IPS-NIHi7 (cell line): ENCODE measurements at regions not wholly inside any gene's neighbourhood (a gene's known extent, or its start where the extent isn't known, plus 50 kb on each side); places are given as distances from the start of the nearest gene placed in this dataset.

ENCODE experiments used
- DNase-seq: peaks from one replicate; pipeline ENCODE4 v3.0.0; 2012; ENCODE audit warnings: mixed read lengths; ENCODE audit errors: extremely low spot score

DNA sequence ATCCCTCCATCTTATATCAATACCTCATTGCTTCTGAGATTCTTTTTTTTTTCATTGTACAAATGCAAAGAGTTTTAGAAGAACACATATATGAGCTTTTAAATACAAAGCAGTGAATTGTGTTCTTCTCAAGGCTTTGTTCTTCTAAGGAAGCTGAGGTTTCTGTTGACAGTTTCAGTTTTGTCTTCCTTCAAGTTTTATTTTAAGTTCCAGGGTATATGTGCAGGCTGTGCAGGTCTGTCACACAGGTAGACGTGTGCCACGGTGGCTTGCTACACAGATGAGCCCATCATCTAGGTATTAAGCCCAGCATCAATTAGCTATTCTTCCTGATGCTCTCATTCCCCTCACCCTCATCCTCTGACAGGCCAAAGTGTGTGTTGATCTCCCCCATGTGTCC, 201.2 kb upstream of the DIPK2B start:
- no peak for DNase-seq

DNA sequence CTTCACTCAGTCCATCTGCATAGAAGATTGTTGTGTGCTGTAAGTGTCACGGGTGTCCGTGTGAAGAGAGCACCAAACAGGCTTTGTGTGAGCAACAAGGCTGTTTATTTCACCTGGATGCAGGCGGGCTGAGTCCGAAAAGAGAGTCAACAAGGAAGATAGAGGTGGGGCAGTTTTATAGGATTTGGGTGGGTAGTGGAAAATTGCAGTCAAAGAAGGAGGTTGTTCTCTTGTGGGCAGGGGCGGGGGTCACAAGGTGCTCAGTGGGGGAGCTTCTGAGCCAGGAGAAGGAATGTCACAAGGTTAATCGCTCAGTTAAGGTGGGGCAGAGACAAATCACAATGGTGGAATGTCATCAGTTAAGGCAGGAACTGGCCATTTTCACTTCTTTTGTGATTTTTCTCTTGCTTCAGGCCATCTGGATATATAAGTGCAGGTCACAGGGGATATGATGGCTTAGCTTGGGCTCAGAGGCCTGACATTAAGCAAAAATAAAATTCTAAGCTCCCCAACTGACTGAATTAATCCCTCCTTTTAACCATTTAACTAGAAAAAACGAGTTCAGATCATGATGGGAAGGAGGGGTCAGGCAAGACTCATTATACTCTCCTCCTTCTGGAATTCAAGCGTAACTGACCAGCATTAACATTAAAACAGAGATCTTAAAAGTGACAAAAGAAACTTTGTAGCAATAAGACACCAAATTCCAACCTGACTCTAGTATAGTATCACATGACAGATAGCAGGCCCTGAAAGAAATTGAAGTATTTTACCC, 200.5 kb upstream of the DIPK2B start:
- peak; percentile 22 for DNase-seq

DNA sequence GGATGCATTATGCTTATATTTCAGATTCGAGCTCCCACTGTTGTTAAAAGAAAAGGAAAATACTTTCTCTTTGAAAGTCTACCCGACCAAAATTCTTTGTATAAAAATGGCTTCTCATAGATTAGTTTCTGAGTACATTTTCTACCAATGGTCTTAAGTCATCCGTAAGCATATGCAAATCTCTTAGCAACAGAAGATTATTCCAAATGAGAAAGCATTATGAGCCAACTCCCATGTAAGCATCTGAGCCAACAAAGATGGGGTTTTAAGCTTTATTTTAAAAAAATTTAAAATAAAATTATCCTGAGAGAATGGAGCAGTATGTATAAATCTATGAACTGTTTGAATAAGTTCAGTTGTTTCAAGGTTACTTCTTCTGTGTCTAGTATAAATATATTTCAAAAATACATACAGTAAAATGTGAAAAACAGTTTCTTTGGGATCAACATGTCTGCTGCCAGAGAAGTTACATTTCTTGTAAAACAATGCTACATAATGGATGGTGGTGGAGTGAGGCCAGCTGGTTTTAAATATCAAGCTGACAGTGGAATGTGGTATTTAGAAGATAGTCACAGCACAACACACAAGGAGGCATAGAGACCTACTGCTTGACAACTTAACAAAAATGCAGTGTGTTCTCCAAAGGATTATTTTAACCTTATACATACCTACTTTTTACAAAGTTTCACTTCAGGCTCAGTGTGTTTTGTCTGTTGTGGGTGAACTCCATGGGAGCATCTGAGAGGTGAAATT, 199.5 kb upstream of the DIPK2B start:
- peak; percentile 24 for DNase-seq

DNA sequence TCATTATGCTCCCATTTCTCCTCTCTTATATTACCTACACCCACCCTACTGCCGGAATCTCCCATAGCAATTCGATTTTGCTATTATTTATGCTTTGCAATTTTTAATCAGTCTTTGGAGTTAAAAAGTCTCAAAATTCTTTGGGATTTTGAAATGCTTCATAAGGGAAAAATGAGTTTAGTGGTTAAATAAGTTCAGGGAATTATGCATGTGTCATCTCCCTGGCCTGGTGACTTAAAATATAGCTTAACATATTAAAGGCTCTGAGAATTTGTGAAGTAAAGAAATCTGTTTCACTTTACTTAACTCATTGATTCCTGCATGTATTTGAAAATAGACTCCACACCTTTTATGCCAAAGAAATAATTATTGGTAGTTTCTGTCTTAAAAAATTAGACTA, 185.1 kb upstream of the DIPK2B start:
- no peak for DNase-seq

DNA sequence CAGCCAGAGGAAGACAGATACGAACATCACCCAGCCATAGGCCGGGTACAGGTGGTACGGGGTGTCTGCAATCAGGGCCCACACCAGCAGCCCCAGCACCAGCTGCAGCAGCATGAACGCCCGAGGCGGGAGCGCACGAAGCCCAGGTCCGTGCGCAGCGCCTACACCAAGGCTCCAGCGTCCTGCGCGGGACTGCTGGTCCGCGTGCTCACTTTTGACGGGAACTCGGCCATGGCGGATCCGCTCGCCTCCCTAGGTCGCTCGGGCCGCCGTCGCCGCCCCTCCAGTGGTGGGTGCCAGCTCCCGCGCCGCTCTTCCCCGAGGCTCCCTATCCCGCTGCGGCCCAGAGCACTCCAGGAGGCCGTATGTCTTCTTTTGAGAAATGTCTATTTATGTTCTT, 181.2 kb upstream of the DIPK2B start:
- DNase-seq = no peak

DNA sequence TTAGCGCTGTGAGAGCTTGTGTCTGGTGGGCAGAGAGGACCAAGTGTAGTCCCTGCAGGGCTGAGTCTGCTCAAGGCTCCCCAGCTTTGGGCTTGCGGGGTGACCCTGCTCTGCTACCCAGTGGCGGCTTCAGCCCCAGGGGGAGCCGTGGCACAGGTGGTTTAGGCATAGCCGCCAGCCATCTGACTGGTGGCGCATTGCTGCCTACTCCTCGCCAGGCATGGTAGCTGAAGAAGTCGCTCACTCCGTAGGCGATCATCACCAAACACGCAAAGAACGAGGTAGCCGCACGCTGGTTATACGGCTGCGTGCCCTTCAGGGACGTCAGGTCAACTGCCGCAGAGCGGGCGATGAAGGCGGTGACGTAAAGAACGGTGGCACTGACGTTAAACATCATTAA, 180.7 kb upstream of the DIPK2B start:
- no peak for DNase-seq

DNA sequence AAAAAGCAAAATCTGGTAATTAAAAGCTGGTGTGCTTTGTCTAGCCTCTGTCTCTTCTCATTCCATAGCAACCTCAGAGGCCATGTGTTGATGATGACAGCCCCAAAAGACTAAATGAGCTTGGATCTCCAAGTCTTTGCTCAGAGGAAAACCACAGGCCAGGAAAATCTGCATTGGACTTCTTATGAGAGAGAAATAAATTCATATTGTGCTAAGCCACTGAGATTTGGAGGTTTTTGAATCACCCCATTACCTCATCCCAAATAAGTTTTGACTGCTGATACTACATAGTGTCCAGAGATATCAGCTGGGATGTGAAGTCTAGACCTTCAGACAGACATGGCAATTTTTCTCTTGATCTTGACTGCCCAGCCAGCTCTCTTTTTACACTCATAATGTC, 178.6 kb upstream of the DIPK2B start:
- no peak for DNase-seq

DNA sequence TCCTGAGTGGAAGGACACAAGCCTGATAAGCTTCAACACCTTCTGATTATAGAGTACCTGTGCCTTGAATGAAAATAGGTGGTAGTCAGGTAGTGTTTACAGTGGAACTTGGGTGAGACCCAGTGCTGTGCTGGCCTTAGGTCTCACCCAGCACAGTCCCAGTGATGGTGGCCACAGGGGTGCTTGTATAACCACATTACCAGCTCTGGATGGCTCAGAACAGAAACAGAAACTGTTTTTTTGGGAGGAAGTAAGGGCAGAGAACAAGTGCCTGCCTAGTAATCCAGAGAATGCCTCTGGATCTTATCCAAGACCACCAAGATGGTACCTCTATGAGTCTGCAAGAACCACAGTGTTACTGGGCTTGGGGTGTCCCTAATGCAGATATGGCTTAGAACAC, 171.5 kb upstream of the DIPK2B start:
- DNase-seq = no peak

DNA sequence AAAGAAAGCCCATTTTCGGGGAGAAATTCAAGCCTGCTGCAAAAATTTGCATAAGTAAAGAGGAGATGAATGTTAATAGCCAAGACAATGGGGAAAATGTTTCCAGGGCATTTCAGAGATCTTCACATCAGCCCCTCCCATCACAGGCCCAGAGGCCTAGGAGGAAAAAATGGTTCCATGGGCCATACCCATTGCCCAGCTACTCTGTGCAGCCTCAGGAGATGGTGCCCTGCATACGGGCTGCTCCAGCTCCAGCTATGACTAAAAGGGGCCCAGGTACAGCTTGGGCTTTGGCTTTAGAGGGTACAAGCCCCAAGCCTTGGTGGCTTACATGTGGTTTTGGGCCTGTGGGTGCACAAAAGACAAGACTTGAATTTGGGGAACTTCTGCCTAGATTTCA, 168.0 kb upstream of the DIPK2B start:
- no peak for DNase-seq

DNA sequence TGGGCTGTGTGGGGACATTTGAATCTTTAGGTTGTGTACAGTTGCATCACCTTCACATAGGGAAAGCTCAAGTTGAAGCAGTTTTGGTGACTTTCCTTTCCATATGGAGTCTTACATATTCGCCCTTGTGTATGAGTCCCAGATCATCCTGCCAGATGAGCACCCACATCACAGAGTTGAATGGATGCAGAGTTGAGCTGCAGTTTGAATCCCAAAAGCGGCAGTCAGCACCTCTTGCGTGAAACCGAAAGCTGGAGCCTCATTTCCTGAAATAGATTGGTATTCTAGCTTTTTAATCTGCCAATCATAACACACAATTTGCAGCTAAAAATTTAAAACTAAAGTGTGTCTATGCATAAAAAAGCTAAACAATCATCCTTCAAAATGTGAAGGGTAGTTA, 162.9 kb upstream of the DIPK2B start:
- DNase-seq = no peak

DNA sequence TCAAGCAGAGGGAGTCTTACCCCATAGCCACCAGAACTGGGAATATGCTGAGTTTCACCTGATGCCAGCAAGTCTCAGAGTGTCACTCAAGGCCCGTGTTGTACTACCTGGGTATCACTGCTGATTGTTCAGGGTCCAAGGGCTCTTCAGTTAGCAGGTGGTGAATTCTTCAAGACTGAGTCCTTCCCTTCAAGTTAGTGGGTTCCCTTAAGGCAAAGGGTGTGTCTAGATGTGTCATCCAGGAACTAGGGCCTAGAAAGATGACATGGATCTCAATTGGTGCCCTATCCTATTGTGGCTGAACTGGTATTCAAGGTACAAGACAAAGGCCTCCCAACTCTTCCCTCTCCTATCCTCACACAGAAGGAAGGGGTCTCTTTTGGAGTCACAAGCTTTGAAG, 159.9 kb upstream of the DIPK2B start:
- DNase-seq = no peak

DNA sequence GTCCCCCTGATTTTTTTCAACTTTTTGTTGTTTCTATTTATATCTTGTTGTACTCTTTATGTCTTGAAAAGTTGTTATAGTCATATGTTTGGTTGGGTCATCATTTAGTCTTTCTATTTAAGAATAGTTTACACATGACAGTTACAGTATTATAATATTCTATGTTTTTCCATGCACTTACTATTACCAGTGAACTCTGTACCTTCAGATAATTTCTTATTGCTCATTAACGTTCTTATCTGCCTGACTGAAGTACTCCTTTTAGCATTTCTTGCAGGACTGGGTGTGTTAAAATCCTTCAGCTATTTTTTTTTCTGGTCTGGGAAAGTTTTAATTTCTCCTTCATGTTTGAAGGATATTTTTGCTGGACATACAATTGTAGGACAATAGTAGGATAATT, 157.7 kb upstream of the DIPK2B start:
- DNase-seq = no peak

DNA sequence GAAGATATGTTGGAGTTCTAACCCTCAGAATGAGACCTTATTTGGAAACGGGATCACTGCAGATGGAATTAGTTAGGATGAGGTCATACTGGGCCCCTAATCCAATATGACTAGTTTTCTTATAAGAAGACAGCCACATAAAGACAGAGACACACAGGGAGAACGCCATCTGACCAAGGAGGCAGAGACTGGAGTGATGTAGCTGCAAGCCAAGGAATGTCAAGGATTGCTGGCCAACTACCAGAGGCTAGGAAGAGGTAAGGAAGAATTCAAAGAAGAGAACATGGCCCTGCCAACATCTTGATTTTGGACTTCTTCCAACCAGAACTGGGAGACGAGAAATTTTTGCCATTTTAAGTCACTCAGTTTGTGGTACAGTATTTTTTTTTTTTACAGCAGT, 152.8 kb upstream of the DIPK2B start:
- DNase-seq = no peak

DNA sequence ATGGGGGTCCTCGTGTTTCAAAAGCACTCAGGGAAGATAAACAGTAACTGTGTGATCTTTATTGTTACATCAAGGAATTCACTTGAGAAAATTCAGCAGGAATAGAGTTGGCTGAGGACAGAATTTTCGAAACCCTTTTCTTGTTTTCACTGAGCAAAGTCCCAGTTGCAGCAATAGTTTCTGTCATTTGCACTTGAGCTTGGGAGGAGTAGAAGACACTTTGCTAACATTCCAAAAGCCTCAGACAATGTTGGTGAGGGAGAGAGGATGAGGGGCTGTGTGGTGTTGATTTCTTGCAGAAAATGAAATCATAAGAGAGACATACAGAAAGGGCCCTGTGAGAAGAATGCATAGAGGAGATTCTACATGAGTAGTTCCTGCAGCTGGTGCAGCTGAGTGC, 151.9 kb upstream of the DIPK2B start:
- no peak for DNase-seq

DNA sequence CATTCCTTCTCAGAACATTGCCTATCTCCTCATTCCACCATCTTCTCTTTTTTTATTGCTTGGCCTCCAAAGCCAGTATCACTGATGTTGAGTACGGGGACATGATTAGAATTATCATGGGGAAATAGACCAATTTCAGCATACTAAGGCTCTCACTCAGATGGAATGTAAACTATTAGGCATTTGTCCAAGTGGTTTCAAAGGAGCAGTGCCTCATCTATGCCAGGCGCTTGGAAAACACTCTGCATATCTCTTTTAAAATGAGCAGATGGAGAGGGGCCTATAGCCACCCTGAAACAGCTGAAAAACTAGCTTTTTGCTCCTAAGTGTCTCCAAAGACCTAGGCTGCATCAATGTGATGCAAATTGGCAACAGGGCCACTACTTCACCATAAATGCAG, 150.8 kb upstream of the DIPK2B start:
- DNase-seq = no peak

DNA sequence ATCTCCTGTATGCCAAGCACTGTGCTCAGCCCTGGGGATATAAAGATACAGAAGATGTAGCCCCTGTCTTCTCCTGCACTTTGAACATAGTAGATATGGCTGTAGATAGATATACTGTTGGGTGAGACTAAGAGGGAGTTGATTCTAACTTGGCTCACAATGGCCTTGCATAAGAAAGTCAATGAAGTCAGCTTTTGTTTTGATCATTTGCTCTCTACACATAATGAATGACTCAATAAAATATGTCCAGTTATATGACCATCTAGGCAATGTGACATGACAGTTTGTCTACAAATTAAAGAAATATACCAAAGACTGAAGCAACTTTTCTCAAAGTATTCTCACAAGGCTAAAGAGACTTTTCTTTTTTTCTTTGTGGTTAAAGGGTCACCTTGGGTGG, 147.6 kb upstream of the DIPK2B start:
- DNase-seq = no peak

DNA sequence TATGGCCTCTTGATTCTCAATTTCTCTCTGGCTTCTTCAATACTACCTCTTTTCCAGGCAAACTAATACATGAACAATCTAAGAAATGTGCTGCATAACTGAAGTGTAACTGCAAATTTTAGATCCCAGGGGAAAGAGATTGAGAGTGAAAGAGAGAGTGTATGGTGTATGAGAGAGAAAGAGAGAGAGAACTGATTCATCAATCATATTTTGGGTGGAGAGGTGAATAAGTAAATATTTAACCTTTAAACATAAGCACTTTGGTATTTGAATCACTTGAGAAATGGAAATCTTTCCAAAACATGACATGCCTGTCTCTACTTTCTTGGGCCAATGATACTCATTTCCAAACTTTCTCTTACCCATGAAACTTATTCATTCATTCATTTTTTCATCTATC, 147.2 kb upstream of the DIPK2B start:
- DNase-seq = no peak

DNA sequence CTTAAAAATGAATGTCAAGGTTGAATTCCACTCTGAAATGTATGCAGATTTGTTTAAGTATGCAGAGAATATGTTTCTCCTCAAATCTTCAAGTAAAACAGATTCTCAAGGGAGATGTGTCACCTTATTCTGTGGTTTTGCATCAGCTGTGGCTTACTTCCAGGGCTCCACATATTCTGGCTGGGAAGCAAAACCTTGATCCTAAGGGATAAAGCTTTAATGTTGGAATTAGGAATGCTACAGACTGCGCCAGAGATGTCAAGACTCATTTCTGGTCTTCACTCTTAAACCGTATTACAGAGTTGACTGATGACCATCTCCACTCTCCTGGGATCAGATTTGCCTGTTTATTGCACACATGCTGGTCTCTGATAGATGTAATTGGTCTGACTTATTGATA, 143.9 kb upstream of the DIPK2B start:
- no peak for DNase-seq

DNA sequence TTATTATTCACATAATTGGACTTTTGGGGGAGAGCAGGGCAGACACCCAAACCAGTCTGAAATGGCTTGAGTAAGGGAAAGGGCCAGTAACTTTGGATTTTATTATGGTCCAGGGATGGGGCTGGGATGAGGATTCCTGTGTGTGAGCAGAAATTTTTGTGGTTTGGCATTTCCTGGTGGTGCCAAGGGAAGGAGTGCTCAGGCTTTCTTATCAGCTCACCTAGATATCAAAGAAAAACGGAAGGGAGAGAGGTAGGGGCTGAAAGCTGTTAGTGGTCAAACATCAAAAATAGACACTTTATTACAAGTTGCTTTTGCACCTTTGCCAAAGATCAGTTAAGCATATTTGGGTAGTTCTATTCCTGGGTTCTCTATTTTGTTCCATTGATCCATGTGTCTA, 128.5 kb upstream of the DIPK2B start:
- no peak for DNase-seq

DNA sequence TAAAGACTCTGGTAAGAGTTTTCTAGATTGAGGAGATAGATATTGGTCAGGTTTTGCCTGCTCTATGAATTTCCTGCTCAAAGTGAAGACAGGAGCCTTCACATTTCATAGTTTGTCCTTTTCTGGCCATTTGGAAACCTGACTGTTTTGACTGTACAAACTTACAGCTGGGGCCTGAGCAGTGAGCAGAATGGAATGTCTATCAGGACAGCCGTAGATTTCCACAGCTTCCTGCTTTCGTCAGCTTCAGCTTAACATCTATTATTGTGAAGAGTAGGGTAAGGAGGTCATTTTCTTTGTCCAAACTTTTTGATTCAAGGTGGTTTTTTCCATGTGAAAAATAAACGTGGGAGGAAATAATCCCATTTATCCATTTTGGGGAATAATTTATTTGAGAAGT, 124.3 kb upstream of the DIPK2B start:
- no peak for DNase-seq

DNA sequence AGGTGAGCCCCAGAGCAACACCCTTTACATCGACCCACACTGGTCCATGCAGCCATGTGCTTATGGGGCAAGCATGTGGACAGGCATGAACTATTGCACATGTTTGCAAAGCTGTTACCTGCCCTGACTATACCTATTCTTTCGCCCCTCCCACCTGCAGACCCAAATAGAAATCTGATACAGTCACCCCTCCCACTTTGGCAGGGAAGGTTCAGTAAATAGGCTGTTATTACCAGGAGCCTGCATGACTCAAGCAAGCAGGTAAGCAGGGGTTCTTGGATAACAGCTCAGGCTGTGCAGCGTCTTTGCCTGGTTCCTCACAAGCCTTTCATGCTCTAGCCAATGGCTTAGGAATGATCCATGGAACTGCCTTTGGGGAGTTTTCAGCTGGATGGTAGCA, 122.7 kb upstream of the DIPK2B start:
- DNase-seq = no peak

DNA sequence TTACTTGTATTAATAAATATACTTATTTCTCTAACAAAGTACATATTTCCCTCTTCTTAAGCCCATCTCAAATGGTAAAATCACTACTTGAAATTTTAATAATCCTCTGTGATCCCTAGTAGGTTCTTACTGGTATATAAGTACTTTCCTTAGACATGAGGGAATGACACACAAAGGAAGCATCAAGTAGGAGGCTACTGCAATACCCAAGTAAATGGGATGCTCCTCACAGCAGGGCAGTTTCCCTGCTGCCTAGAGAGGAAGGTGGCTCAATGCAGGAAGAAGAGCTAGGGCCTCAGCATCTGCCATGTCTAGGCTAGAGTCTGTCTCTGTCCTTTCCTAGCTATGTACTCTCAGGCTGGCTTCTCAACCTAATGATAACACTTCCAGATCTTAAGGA, 122.1 kb upstream of the DIPK2B start:
- DNase-seq = peak; percentile 18

DNA sequence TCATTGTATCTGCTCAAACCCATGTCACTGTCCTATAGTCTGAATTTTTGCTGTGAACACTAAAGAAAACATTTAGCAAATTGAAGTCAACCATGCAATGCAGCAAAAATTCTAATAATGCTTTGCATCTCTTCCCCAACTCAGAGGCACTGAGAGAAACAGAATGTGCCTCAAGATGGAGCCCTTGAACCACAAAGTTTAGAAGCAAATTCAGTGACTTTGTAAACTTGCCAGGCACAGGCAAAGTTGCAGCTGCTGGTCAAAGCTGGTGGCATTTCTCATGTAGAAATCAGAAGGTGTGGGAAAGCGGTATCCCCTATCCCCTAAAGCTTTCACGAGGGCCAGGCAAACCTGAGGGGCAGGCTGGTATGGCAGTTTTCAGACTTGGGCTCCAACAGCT, 121.7 kb upstream of the DIPK2B start:
- peak; percentile 66 for DNase-seq

DNA sequence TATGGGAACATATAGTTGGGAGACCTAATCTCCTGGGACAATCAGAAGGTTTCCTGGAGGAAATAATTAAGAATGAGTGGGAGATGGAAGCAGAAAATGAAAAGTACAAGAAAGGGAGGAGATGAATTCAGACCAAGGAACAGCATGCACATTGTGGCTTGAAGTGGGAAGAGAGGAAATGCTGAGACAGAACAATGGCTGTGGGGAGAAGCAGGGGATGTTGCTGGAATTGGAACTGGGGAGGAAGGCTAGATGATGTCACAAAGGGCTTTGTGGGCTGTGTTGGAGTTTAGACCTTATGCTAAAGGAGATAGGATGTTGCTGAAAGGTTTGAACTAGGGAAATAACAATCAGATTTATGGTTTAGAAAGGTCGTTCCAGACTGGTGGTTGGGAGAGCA, 119.5 kb upstream of the DIPK2B start:
- DNase-seq = no peak
